CD4-positive, alpha-beta T cell treated with Interferon alpha-2 for 1 hour (primary cell): ENCODE measurements at regions not wholly inside any gene's neighbourhood (a gene's known extent, or its start where the extent isn't known, plus 50 kb on each side); places are given as distances from the start of the nearest gene placed in this dataset.

Experiments used
- DNase-seq, 2 donors: peaks; one replicate each; pipeline ENCODE4 v3.0.0-alpha.2; 2020 to 2022

GRCh38 chr14:84167026-84167425 lies 1362.9 kb upstream of the FLRT2 start:
- no peak for DNase-seq

GRCh38 chr14:84180336-84180735 lies 1349.6 kb upstream of the FLRT2 start:
- DNase-seq = no peak

GRCh38 chr14:84181072-84181471 lies 1348.9 kb upstream of the FLRT2 start:
- no peak for DNase-seq

- DNase-seq = no peak
Measured at GRCh38 chr14:84195514-84195913, 1334.4 kb upstream of the FLRT2 start.

DNA sequence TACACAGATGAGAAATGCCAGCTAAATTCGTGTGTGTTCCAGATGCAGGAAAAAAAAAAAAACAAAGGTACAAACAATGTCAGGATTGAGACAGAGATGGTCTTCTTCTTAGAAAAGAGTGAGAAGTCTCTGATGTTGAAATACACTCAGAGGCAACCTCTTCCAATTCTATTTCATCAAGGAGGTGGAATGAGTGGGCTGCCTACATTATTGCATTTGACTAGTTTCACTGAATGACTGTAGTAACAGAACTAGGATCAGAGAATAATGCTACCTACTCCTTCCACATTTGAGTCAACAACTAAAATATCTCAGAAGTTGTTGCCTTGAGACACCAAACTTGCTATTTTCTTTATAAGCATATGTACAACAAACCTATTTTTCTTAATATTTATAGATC lies 1332.2 kb upstream of the FLRT2 start:
- DNase-seq = no peak

- no peak for DNase-seq
Measured at GRCh38 chr14:84202486-84202885, 1327.5 kb upstream of the FLRT2 start.

GRCh38 chr14:84203896-84204295 lies 1326.0 kb upstream of the FLRT2 start:
- no peak for DNase-seq

GRCh38 chr14:84208451-84208850 lies 1321.5 kb upstream of the FLRT2 start:
- no peak for DNase-seq

GRCh38 chr14:84209031-84209430 lies 1320.9 kb upstream of the FLRT2 start:
- DNase-seq = no peak

- DNase-seq = no peak
Measured at GRCh38 chr14:84217066-84217465, 1312.9 kb upstream of the FLRT2 start.

GRCh38 chr14:84225268-84225667 lies 1304.7 kb upstream of the FLRT2 start:
- no peak for DNase-seq

GRCh38 chr14:84228702-84229101 lies 1301.2 kb upstream of the FLRT2 start:
- no peak for DNase-seq

- no peak for DNase-seq
Measured at GRCh38 chr14:84234281-84234680, 1295.7 kb upstream of the FLRT2 start.

GRCh38 chr14:84236290-84236689 lies 1293.7 kb upstream of the FLRT2 start:
- DNase-seq = no peak

DNA sequence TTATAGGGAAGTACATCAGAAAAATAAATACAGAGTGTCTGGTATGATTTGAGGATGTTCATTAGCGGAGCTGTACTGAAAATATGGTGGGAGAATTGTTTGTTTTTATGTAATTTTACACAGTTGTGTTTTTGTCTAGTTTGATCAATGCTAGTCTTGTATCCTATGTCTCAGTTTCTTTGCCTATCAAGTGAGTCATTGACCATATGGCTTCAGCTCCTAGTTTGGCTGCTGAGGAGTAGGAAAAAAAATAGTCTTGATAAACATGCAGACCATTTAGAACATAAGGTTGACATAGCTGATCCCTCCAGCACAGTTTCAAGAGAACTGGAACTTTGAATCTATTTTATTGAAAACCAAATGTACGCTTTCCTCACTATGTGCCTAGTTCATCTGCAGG lies 1292.1 kb upstream of the FLRT2 start:
- no peak for DNase-seq

GRCh38 chr14:84247693-84248092 lies 1282.3 kb upstream of the FLRT2 start:
- no peak for DNase-seq

- DNase-seq = no peak
Measured at GRCh38 chr14:84250893-84251292, 1279.1 kb upstream of the FLRT2 start.

GRCh38 chr14:84251411-84252115 lies 1278.4 kb upstream of the FLRT2 start:
- no peak for DNase-seq

GRCh38 chr14:84252706-84253105 lies 1277.2 kb upstream of the FLRT2 start:
- DNase-seq = no peak

DNA sequence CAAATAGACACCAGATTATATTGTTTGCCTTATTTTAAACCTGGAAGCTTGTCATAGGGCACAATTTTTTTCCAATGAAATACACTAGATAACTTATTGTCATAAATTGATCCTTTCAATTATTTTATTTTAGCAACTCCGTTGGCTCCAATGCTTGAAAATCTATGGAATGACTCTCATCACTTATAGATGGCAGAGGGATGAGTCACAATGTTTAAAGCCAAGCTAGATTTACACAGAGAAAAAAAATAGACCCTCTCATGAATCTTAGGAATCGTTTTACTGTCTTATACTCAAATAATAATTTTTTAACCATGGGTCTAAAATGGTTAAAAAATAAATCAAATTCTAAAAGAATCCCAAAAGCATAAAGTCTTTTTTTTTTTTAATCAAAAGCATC lies 1276.6 kb upstream of the FLRT2 start:
- no peak for DNase-seq

GRCh38 chr14:84254290-84254689 lies 1275.7 kb upstream of the FLRT2 start:
- no peak for DNase-seq

- no peak for DNase-seq
Measured at GRCh38 chr14:84262932-84263331, 1267.0 kb upstream of the FLRT2 start.

GRCh38 chr14:84272290-84272721 lies 1257.6 kb upstream of the FLRT2 start:
- DNase-seq = no peak

DNA sequence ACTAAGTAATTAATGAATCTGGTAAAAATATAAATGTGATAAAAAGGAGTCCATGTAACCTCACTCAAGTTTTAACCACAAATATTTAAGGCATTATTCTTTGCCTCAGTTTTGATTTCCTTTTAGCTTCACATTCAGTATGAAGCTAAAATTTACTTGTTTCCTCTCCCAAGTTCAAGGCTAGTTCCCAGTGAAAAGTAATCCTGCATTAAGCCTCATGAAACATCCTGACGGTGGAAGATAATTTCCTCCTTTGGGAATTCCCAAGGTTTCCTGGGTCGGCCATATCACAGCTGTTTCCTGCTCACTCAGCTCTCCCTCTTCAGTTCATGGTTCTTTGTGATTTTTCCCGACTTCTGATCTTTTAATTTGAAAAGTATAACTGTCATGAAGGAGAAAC lies 1256.8 kb upstream of the FLRT2 start:
- DNase-seq = no peak

- no peak for DNase-seq
Measured at GRCh38 chr14:84282618-84283017, 1247.3 kb upstream of the FLRT2 start.
